GM19467 (cell line): ENCODE measurements at regions not wholly inside any gene's neighbourhood (a gene's known extent, or its start where the extent isn't known, plus 50 kb on each side); places are given as distances from the start of the nearest gene placed in this dataset.
"Not testable (repeated sequence)": the region's sequence is repeated elsewhere in the genome, so short reads cannot be mapped to it uniquely, and the experiment has no call there.

Experiments
- ATAC-seq: cut with Tn5 transposase; IDR thresholded peaks from one replicate; pipeline ENCODE4 v1.9.1; 2021; ENCODE audit warnings: mild to moderate bottlenecking, moderate library complexity; ENCODE audit not compliant: unreplicated experiment

DNA sequence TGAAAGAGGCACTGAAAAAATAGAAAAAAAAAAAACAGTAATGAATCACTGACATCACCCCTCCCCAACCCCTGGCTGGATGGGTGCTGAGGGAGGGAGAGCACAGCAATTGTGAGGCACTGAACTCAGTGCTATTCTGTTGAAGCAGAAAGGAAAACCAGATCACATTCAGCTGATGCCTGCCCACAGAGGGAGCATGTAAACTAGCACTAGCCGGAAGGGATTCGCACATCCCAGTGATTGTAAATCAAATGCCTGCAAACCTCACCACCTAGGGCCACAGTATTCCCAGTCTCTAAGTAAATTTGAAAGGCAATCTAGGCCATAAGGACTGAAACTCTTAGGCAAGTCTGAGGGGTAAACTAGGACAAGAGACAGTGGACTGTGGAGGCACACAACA is 772.0 kb upstream of the CCDC179 start:
- ATAC-seq, result no peak

DNA sequence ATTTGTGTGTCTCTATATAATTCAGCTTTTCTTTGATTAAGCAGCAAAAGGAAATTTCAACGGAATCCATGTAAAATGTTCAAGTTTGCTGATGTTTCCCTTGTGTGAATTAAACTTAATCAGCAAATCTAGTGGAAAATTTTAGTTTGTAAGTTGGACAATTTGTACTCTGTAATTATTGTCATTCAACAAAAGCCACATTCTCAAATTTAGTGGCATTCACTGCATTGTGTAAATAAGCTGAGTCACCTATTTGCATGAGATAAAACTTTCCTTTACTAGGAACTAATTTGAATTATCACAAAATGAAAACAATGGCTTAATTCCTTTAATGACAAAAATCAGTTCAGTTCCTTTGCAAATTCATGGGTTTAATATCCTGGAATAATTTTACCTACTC is 784.2 kb upstream of the CCDC179 start:
- ATAC-seq, result no peak

DNA sequence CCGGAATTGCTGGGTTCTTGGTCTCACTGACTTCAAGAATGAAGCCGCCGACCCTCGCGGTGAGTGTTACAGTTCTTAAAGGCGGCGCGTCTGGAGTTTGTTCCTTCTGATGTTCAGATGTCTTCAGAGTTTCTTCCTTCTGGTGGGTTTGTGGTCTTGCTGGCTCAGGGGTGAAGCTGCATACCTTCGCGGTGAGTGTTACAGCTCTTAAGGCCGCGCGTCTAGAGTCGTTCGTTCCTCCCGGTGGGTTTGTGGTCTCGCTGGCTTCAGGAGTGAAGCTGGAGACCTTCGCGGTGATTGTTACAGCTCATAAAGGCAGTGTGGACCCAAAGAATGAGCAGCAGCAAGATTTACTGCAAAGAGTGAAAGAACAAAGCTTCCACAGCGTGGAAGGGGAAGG is 792.1 kb upstream of the CCDC179 start:
- ATAC-seq, result not testable (repeated sequence)

DNA sequence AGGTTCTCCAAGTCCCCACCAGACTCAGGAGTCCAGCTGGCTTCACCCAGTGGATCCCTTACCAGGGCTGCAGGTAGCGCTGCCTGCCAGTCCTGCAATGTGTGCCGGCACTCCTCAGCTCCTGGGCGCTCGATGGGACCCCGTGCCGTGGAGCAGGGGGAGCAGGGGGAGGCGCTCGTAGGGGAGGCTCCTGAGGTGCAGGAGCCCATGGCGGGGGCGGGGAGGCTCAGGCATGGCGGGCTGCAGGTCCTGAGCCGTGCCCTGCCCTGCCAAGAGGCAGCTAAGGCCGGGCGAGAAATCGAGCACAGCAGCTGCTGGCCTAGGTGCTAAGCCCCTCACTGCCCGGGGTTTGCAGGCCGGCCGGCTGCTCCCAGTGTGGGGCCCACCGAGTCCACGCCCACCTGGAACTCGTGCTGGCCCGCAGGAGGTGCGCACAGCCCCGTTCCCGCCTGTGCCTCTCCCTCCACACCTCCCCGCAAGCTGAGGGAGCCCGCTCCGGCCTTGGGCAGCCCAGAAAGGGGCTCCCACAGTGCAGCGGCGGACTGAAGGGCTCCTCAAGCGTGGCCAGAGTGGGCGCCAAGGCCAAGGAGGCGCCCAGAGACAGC is 792.9 kb upstream of the CCDC179 start:
- no peak for ATAC-seq

DNA sequence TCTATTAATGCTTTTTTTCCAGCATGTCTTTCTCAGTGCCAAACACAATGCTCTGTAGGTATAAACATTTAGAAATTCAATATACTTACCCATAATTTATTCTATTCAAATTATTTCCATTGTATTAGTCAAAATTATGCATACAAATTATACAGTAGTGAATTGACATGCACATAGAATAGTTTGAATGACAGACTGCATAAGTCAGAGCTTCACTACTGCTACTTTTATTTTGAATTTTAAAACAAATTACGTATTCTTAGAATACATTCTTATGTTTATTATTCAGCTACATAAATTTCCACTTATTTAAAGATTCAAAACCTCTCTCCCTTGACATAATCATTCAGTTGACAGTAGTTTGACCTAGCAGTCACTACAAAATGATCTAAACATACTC is 808.0 kb upstream of the CCDC179 start:
- no peak for ATAC-seq

DNA sequence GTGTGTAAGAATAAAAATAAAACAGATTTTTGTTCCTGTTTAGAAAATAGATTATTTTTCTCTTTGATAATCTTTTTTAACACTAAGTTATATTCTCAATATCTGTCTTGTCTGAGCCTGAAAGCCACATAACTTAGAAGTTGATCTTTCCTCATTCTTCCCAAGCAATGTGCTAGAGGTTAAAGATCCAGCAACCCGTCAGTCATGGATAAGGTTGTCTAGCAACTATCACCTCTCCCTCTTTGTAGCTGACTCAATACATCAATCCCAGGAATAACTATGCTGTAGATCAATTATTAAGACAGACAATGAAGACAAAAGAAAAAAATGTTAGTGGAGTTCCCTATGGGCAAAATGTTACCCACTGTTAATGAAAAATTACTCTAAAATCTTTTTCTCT is 813.1 kb upstream of the CCDC179 start:
- no peak for ATAC-seq

DNA sequence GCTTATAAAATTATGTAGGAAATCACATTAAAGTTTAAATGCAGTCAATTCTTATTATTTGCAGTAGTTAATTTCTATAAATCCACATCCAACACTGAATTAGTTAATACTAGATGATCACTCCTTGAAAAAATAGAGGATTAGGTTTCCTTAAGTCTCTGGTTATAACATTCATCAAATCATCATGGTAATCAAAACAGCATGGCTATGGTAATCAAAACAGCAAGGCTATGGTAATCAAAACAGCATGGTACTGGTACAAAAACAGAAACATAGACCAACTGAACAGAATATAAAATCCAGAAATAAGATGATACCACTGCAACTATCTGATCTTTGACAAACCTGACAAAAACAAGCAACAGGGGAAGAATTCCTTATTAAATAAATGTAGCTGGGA is 814.6 kb upstream of the CCDC179 start:
- no peak for ATAC-seq

DNA sequence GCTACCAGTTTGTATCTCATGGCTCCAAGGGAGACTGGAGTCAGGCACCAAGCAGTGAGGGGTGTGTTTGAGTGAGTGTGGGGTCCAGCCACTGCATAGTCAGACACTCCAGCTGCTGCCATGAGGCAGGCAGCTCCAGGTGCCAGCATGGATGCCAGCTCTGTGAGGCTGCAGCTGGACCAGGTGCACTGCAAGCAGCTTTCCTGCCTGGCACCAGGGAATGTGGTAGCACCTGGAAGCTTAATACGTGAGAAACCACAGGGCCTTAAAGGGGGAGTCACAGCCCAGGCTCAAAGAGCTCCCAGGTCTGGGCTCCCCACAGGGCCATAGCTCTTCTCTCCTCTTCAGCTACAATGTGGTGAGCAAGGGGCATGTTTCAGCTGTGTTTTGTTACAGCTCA is 817.8 kb upstream of the LUZP2 start:
- no peak for ATAC-seq

DNA sequence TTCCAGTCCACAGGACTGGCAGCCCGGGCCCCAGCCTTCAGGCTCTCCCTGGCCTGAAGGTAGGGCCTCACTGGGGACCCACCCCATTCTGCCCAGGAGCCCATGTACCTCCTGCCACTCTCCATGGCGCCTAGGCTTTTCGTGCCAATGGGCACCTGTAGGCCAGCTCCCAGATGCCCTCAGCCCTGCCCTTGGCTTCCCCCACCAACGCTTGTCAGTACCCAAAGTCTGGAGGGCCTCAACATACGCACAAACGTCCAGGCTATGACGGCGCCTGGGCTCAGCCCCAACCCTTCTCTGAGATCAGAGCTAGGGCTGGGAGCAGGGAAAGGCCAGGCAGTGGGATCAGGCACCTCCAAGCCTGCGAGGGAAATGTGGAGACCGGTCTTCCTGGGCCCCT is 816.9 kb upstream of the LUZP2 start:
- no peak for ATAC-seq

DNA sequence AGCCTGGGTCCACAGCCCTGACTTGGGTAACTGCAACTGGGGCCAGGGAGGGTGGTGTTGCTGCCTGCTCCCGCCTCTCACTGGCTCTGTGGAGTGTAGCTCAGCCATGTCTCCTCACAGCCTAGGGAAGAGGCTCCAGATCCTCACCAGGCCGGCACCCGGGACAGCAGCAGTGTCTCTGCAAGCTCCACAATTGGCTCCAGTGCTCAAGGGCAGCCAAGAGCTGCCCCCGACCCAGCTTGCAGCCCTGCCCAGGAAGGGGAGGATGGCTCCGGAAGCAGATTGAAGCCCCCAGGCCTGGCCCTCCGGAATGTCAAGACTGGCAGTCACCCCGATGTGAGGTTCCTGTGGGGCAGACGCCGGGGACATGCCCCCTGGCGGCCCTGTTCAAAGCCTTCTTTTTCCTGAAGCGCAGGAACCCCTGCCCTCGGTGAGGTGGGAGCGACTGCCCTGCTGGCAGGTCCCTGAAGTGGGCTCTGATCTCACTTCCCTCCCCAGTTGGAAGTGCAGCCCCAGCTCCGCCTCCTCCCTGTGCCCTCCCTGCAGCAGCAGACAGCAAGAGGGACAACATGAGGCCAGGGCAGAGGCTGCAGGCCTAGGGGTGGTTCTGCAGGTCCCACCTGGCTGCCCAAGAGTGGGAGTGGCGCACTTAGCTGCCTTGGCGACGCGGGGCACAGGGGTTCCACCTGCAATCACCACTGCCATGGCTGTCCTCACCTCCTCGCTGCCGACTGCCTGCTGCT is 816.2 kb upstream of the LUZP2 start:
- ATAC-seq, result no peak

DNA sequence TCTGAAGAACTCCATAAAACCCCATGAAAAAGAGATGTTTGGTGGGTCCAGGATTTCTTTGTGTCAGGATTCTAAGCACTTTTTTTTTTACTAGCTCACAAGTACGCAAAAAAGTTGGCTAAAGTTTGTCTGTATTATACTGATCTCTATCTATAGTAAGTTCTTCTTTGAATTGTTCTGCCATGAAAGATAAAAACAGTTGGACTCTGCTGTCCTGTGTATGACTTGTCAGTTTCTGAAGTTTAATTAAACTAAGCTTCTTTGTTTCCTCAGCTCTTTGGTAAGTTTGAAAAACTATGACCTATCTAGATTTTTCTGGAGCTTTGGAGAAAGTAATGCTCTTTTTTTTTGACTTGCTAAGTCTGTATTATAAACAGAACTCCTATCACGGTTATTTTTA is 812.2 kb upstream of the LUZP2 start:
- ATAC-seq, result no peak

DNA sequence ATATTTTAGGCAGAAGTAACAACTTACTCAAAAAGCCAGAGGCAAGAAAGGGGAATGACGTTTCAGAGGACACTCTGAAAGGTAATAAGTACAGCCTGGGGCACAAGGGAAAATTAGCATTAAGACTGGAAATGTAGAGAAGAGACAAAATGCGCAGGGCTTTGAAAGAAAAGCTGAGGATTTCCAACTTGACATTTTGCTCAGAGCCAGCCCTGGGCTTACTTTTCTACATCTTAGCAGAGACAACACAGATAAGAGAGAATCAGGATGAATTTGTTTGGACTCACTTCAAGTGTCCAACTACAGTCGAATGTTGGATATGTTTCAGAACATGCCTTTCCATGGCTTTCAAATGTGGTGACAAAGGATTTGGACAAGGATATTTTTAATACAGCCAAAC is 808.9 kb upstream of the LUZP2 start:
- ATAC-seq, result no peak

DNA sequence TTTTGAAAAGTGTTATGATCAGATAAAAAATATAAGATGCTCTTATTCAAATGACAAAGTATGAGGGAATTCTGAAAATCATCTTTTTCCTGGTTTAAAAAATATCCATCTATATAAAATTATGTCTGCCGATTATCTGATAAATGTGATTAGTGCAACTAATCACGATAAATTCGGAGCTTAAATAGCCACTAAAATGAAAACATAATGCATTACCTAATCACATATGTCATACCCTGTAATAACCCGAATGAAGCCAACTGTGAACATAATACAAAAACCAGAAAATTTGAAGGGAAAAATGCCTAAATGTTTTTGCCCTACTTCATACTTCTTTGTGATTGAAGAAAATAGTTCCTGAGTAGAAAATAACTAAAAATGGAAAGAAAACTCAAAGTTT is 808.4 kb upstream of the LUZP2 start:
- no peak for ATAC-seq

DNA sequence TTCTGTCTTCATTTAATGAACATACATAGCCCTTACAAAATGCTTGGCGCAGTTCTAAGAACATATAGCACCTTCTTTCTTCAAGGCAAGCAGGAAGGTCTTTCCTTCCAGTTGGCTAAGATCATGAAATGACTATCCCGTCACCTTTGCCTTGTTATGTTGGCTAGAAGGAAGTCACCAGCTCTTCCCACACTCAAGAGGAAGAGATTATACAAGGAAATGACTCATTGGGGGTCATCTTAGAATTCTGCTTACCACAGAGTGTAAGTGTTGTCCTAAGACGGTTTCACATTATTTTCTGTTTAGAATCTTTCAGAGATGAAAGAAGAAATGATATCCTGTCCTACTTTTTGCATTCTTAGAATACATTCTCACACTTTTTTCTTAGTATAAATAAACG is 808.0 kb upstream of the LUZP2 start:
- ATAC-seq, result no peak

DNA sequence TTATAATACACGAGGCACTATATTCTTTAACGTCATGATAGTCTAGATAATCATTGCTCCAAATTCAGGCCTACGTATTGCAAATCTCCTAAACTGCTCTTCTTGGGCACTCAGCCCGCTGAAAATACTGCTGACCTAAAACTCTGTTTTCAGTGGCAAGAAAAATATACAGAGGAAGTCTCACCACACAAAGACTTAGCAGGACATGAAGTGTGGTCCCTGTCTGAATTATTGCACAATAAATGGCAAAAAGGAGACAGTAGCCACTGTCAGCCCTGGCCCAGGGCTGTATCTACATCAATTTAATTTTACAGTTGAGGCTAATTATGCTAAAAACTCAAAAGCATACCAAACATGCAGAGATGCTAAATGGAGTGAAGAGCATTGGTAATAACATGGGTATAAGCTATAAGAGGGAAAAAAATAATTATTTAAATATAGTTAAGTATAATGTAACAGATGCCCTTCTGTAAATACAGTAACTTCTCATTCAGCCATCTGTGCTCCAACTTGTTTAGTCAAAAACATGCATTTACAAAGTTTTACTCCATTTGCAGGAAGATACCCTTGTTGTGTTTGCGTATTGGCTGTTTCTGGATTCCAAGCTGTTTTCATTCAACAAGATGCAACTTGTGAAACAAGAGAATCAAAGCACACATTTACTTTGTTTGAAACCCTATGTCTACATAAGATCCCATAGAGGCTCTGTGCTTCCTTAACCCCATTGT is 800.0 kb upstream of the LUZP2 start:
- ATAC-seq, result no peak

DNA sequence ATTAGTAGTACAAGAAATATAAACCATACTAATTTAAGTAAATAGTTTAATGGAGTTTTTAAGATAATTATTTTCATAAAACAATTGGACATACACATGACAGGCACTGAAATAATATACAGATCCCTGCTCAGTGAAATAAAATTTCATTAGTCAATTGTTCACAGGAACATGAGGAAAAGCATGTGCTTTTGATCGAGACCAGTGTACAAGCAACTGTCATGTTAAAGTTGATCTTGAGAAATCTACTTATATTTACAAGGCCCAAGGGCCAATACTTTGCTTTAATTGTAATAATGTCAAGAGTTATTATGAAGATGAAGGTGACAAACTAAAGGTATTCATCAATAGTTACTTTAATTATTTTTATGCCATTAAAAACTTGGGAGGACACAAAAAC is 792.7 kb upstream of the LUZP2 start:
- ATAC-seq, result no peak

DNA sequence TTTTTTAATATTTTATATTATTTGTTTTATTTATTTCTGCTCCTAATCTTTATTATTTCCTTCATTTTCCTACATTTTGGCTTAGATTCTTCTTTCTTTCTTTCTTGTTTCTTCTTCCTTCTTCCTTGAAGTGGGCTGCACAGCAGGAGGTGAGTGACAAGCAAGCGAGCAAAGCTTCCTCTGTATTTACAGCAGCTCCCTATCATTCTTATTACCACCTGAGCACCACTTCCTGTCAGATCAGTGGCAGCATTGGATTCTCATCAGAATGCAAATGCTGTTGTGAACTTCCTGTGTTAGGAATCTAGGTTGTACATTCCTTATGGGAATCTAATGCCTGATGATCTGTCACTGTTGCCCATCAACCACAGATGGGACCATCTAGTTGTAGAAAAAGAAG is 784.9 kb upstream of the LUZP2 start:
- no peak for ATAC-seq

DNA sequence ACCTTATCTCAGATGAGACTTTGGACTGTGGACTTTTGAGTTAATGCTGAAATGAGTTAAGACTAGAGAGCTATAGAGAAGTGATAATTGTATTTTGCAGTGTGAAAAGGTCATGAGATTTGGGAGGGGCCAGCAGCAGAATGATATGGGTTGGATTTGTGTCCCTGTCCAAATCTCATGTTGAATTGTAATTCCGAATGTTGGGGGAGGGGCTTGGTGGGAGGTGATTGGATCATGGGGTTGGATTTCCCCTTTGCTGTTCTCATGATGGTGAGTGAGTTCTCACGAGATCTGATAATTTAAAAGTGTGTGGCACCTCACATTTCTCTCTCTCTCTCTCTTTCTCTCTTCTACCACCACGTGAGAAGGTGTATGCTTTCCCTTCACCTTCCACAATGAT is 777.8 kb upstream of the LUZP2 start:
- no peak for ATAC-seq

DNA sequence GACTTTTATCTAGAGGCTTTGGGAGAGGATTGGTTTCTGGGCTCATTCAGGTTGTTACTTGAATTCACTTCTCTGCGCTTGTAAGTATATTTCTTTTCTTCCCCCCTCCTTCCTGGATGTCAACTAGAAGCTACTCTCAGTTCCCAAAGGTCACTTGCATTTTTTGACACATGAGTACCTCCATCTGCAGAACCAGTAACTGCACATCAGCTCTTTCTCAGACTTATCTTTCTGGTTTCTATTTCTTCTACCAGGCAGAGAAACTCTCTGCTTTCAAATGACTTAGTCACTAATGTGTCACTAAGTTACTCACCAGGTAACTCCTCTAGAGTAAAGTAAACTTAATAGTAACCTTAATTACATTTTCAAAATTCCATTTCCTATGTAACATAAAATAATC is 773.0 kb upstream of the LUZP2 start:
- no peak for ATAC-seq

DNA sequence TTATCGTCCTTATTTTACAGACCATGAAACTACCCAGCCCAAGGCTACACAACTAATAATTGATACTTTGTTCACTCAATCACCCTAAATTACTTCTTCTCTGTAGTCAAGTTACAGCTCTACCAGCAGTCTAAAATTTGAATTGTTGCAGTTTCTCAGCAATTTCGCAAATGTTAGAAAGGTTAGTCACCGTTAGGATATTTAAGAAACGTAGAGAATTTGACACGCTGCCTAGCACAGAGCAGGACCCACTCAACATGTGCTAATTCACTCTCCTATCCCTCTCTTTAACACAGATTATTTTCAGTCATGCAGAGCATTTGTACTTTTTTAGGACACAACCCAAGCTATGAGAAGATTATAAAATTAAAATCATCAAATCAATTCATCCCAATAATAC is 771.1 kb upstream of the LUZP2 start:
- no peak for ATAC-seq

DNA sequence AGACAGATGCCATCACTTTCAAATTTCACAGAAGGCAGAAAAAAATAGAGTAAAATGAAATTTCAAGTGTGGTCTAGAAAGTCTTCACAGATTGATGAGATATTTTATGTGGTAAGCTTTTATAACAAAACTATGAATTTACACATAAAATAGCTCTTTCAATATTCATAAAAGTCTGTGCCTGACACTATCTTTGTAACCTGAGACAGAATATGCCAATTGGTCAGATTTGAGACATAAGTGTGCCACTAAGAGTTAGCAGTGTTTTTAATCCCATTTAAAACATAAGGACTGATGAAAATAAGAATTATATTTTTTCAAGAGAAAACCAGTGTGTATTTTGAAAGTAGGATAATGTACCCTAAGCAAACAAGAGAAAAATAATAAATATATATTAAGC is 769.5 kb upstream of the LUZP2 start:
- no peak for ATAC-seq

DNA sequence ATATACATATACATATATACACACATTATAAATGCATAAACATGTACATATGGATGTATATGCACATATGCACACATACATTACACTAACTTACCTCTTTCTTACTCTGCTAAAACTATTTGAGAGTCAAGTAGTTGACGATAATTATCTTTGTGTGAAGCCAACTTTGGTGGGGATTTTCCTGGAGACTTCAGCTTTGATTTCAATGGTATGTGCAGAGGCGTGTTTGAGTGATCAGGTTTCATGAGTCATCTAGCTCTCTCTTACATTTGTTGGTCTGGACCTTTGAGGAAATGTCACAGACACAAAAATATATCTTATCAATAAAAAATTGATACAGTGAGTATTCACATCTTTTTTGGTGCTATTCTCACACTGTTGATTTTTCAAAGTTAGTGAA is 769.1 kb upstream of the LUZP2 start:
- ATAC-seq, result no peak
